GM20431 (cell line): ENCODE measurements at regions not wholly inside any gene's neighbourhood (a gene's known extent, or its start where the extent isn't known, plus 50 kb on each side); places are given as distances from the start of the nearest gene placed in this dataset.

Source experiments
- in situ Hi-C: fragments of 300-500 bp; cut with MseI, MboI; formaldehyde crosslinking; loops from one replicate; pipeline ENCODE4 v1.15.0; 2020; ENCODE audit warnings: low sequenced_read_pairs; ENCODE audit not compliant: unreplicated experiment

- in situ Hi-C loops = loop anchor here (25.0 kb wide), 1 partner anchor 416 kb away; the partner anchor contains the start of gene FAT4
Observed at GRCh38 chr4:125728568-125728967, 413.8 kb downstream of the FAT4 start.

- in situ Hi-C loops = loop anchor here (25.0 kb wide), 1 partner anchor 417 kb away; the partner anchor contains the start of gene FAT4
Observed at GRCh38 chr4:125729171-125729570, 414.4 kb downstream of the FAT4 start.

- in situ Hi-C loops = loop anchor here (25.0 kb wide), 1 partner anchor 420 kb away; the partner anchor contains the start of gene FAT4
Observed at GRCh38 chr4:125732632-125733031, 417.9 kb downstream of the FAT4 start.

- in situ Hi-C loops = loop anchor here (25.0 kb wide), 1 partner anchor 422 kb away; the partner anchor contains the start of gene FAT4
Observed at GRCh38 chr4:125734504-125734903, 419.7 kb downstream of the FAT4 start.

- in situ Hi-C loops = loop anchor here (25.0 kb wide), 1 partner anchor 423 kb away; the partner anchor contains the start of gene FAT4
Observed at GRCh38 chr4:125735102-125735501, 420.3 kb downstream of the FAT4 start.

GRCh38 chr4:125736057-125736456 is 421.3 kb downstream of the FAT4 start:
- in situ Hi-C loops = loop anchor here (25.0 kb wide), 1 partner anchor 424 kb away; the partner anchor contains the start of gene FAT4

GRCh38 chr4:125739760-125740159 is 425.0 kb downstream of the FAT4 start:
- in situ Hi-C loops = loop anchor here (25.0 kb wide), 1 partner anchor 427 kb away; the partner anchor contains the start of gene FAT4

- in situ Hi-C loops = loop anchor here (25.0 kb wide), 1 partner anchor 430 kb away; the partner anchor contains the start of gene FAT4
Observed at GRCh38 chr4:125741825-125742452, 427.2 kb downstream of the FAT4 start.

GRCh38 chr4:125744891-125745364 is 430.2 kb downstream of the FAT4 start:
- in situ Hi-C loops = loop anchor here (25.0 kb wide), 1 partner anchor 433 kb away; the partner anchor contains the start of gene FAT4

- in situ Hi-C loops = loop anchor here (25.0 kb wide), 1 partner anchor 437 kb away; the partner anchor contains the start of gene FAT4
Observed at GRCh38 chr4:125749354-125749753, 434.6 kb downstream of the FAT4 start.

GRCh38 chr4:125750399-125750798 is 435.6 kb downstream of the FAT4 start:
- in situ Hi-C loops = no loop called here

GRCh38 chr4:125750828-125751466 is 436.2 kb downstream of the FAT4 start:
- in situ Hi-C loops = no loop called here

GRCh38 chr4:125758438-125758837 is 443.7 kb downstream of the FAT4 start:
- in situ Hi-C loops = no loop called here

- in situ Hi-C loops = no loop called here
Observed at GRCh38 chr4:125760201-125760819, 445.6 kb downstream of the FAT4 start.

- in situ Hi-C loops = no loop called here
Observed at GRCh38 chr4:125760956-125761355, 446.2 kb downstream of the FAT4 start.

GRCh38 chr4:125762537-125762936 is 447.8 kb downstream of the FAT4 start:
- in situ Hi-C loops = no loop called here

- in situ Hi-C loops = no loop called here
Observed at GRCh38 chr4:125765941-125766340, 451.2 kb downstream of the FAT4 start.

GRCh38 chr4:125770814-125771398 is 456.2 kb downstream of the FAT4 start:
- in situ Hi-C loops = no loop called here

GRCh38 chr4:125772680-125773079 is 457.9 kb downstream of the FAT4 start:
- in situ Hi-C loops = no loop called here

GRCh38 chr4:125773502-125773901 is 458.7 kb downstream of the FAT4 start:
- in situ Hi-C loops = no loop called here
